ENCODE measurements at regions not wholly inside any gene's neighbourhood (a gene's known extent, or its start where the extent isn't known, plus 50 kb on each side); places are given as distances from the start of the nearest gene placed in this dataset.

DNA sequence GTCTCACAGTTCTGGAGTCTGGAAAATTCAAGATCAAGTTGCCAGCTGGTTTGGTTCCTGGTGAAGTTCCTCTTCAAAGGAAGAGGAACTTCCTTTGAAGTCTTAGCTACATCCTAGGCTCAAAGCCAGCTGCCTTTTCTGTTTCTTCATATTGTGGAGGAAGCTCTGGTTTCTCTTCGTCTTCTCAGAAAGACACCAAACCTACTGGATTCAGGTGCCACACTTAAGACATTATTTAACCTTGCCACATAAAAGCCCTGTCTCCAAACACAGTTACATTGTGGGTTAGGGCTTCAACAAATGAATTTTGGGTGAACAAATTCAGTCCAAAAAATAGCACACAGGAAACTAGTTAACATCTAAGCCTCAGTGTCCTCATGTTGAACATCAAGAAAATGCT is 1019.8 kb downstream of the GALC start:
- H3K36me3 ChIP-seq (ENCODE audit: insufficient read depth, low read length): no peaks in the 10 kb centered on the region
- no peak overlapping the region for H3K4me3 ChIP-seq (ENCODE audit: low read depth in 1 of 2, low read length in 2 of 2)
- peaks cover 20% of the 10 kb centered on the region for H3K4me1 ChIP-seq (ENCODE audit: insufficient read depth, low read length)
- TF ChIP-seq EZH2 (IDR thresholded peaks at IDR 0.05; ENCODE audit: borderline replicate concordance, low read depth, low read length, severe bottlenecking): no peak
- TF ChIP-seq, protein P1, sequence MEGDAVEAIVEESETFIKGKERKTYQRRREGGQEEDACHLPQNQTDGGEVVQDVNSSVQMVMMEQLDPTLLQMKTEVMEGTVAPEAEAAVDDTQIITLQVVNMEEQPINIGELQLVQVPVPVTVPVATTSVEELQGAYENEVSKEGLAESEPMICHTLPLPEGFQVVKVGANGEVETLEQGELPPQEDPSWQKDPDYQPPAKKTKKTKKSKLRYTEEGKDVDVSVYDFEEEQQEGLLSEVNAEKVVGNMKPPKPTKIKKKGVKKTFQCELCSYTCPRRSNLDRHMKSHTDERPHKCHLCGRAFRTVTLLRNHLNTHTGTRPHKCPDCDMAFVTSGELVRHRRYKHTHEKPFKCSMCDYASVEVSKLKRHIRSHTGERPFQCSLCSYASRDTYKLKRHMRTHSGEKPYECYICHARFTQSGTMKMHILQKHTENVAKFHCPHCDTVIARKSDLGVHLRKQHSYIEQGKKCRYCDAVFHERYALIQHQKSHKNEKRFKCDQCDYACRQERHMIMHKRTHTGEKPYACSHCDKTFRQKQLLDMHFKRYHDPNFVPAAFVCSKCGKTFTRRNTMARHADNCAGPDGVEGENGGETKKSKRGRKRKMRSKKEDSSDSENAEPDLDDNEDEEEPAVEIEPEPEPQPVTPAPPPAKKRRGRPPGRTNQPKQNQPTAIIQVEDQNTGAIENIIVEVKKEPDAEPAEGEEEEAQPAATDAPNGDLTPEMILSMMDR (IDR thresholded peaks at IDR 0.05; ENCODE audit: borderline replicate concordance, extremely low read depth, low read length, poor library complexity, severe bottlenecking): no peak
- no peaks in the 10 kb centered on the region for H3K9me3 ChIP-seq (ENCODE audit: insufficient read depth, low read length, severe bottlenecking)
- DNase-seq: peak; percentile 54
- ATAC-seq (ENCODE audit: insufficient read depth, low read depth): peak; percentile 93
- no peak overlapping the region for H2AFZ ChIP-seq (ENCODE audit: low read depth, low read length)
- no peaks in the 10 kb centered on the region for H3K79me2 ChIP-seq (ENCODE audit: insufficient read depth, low read length)
- no peak overlapping the region for H3K9ac ChIP-seq (ENCODE audit: low read depth, low read length)
- no peaks in the 10 kb centered on the region for H3K27me3 ChIP-seq (ENCODE audit: insufficient read depth, low read length, poor library complexity)
- peak overlapping the region; percentile 45; the same call in 1 of the 2 replicates for H3K27ac ChIP-seq (ENCODE audit: low read length)
- H4K20me1 ChIP-seq (ENCODE audit: insufficient read depth, low read length): no peaks in the 10 kb centered on the region
- no peak overlapping the region for H3K4me2 ChIP-seq (ENCODE audit: insufficient read depth, low read length)

DNA sequence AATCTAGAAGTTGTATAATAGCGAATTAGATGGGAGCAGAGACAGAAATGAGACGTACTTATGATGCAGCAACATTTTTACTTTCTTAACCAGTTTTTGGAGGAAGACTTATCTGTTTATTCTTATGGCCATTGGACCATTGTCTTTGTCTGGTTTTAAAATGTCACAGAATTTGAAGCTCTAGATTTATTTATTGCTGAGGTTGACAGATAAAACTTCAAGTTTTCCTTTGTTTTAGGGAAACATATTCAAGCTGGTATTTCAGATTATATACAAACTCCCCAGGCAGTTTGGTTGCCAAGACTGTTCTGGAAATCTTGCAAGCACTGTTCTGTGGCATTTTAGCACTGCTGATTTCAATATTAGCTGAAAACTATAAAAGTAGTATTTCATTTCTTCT is 1021.7 kb downstream of the GALC start:
- Histone ChIP-seq H3K9ac (ENCODE audit: low read depth, low read length) (no peak overlapping the region), H3K36me3 (ENCODE audit: insufficient read depth, low read length) (no peaks in the 10 kb centered on the region), H2AFZ (ENCODE audit: low read depth, low read length) (no peak overlapping the region), H3K27me3 (ENCODE audit: insufficient read depth, low read length, poor library complexity) (no peaks in the 10 kb centered on the region), H3K4me3 (ENCODE audit: low read depth in 1 of 2, low read length in 2 of 2) (no peak overlapping the region), H3K79me2 (ENCODE audit: insufficient read depth, low read length) (no peaks in the 10 kb centered on the region), H3K27ac (ENCODE audit: low read length) (no peak overlapping the region), H4K20me1 (ENCODE audit: insufficient read depth, low read length) (no peaks in the 10 kb centered on the region), H3K9me3 (ENCODE audit: insufficient read depth, low read length, severe bottlenecking) (no peaks in the 10 kb centered on the region), H3K4me1 (ENCODE audit: insufficient read depth, low read length) (peaks cover 20% of the 10 kb centered on the region), H3K4me2 (ENCODE audit: insufficient read depth, low read length) (no peak overlapping the region)
- TF ChIP-seq, protein P1 (IDR thresholded peaks at IDR 0.05; ENCODE audit: borderline replicate concordance, extremely low read depth, low read length, poor library complexity, severe bottlenecking): no peak
- no peak for TF ChIP-seq EZH2 (IDR thresholded peaks at IDR 0.05; ENCODE audit: borderline replicate concordance, low read depth, low read length, severe bottlenecking)
- ATAC-seq (ENCODE audit: insufficient read depth, low read depth): no peak
- no peak for DNase-seq

DNA sequence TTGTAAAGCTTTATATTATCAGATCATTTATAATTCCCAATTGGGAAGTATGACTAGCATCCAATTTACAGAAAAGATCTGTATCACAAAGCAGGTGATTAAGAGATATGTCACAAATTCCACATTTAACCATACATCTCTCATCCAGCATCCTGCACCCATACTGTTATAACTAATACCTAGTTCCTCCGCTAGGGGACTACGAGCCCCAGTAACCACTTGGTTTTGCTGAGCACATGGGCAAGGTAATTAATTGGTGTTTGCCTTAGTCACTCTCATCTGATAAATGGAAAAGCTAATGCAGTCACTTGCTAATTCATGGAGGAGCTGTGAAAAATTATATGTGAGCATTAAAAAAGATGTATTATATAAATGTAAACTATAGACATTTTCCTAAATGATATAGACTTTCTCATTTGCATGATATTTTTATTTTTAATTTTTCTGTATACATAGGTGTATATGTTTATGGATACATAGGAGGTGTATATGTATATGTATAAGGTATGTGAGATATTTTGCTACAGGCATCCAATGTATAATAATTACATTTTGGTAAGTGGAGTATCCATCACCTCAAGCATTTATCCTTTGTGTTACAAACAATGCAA is 1031.8 kb downstream of the GALC start:
- Histone ChIP-seq H3K27ac (ENCODE audit: low read length) (no peak overlapping the region), H3K79me2 (ENCODE audit: insufficient read depth, low read length) (no peaks in the 10 kb centered on the region), H3K4me2 (ENCODE audit: insufficient read depth, low read length) (no peak overlapping the region), H3K9ac (ENCODE audit: low read depth, low read length) (no peak overlapping the region), H3K4me3 (ENCODE audit: low read depth in 1 of 2, low read length in 2 of 2) (no peak overlapping the region), H3K4me1 (ENCODE audit: insufficient read depth, low read length) (no peaks in the 10 kb centered on the region), H2AFZ (ENCODE audit: low read depth, low read length) (no peak overlapping the region), H3K36me3 (ENCODE audit: insufficient read depth, low read length) (no peaks in the 10 kb centered on the region), H4K20me1 (ENCODE audit: insufficient read depth, low read length) (no peaks in the 10 kb centered on the region), H3K27me3 (ENCODE audit: insufficient read depth, low read length, poor library complexity) (no peaks in the 10 kb centered on the region), H3K9me3 (ENCODE audit: insufficient read depth, low read length, severe bottlenecking) (peaks cover 2% of the 10 kb centered on the region)
- DNase-seq (no peak), ATAC-seq (ENCODE audit: insufficient read depth, low read depth) (no peak)
- TF ChIP-seq EZH2 (IDR thresholded peaks at IDR 0.05; ENCODE audit: borderline replicate concordance, low read depth, low read length, severe bottlenecking): no peak
- TF ChIP-seq, protein P1 (IDR thresholded peaks at IDR 0.05; ENCODE audit: borderline replicate concordance, extremely low read depth, low read length, poor library complexity, severe bottlenecking): no peak
